RPMI7951 (cell line): ENCODE measurements at regions not wholly inside any gene's neighbourhood (a gene's known extent, or its start where the extent isn't known, plus 50 kb on each side); places are given as distances from the start of the nearest gene placed in this dataset.

Experiments used
- DNase-seq: peaks from one replicate; pipeline ENCODE4 v3.0.0-alpha.2; 2012; ENCODE audit warnings: low read depth

DNA sequence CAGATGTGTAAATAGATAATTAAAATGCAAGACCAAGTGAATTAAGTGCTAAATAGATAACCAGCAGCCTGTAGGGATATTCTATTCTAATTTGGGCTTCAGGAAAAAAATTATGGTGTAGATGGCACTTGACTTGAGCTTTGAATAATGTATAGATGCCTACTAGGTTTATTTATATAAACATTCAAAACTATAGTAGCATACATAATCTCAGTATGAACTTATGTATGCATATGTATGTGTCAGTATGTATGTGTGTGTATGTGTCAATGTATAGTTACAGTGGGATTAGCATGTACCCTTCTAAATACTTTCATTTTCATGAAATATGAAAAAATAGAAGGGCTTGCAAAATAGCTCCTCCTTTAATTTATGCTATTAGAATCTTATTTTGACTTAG is 207.3 kb upstream of the PPP1R3A start:
- DNase-seq, result no peak

DNA sequence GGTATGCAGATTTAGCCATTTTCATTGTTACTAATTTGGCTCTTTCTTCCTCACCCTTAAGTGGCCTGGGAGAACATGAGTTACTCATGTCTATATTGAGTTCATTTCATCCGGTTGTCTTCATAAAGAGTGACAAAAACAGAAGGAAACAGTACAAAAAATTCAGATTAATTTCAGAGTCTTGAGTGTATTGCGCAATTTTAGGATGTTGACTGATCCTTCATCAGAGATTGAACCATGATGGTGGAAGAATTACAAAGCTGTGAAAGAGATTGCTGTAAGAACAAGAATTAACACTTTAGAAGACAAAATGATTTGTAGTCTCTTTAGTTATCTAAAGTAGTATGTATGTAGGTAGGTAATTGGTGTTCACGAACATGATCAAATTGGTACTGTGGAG is 194.0 kb upstream of the PPP1R3A start:
- DNase-seq, result no peak

- no peak for DNase-seq
Observed at GRCh38 chr7:114110666-114111065, 191.9 kb upstream of the PPP1R3A start.

DNA sequence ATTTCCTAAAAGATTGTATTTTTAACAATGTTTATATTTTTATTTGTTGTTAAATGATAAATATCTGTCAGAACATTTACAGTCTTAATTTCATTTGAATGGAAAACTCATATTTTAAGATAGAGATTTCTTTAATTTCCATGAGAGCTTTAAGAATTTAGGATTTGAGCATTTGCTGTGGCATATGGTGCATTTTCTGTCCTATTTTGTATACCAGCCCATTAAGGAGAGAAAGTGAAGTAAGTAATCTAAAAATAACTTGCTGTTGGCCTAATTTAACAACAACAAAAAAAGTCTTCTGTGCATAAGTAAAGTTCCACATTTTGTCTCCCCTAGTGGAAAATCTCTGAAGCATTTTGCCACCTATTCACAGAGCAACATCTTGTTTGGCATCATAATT is 190.9 kb upstream of the PPP1R3A start:
- no peak for DNase-seq

- no peak for DNase-seq
Observed at GRCh38 chr7:114109304-114109703, 190.5 kb upstream of the PPP1R3A start.

GRCh38 chr7:114108510-114108909 is 189.7 kb upstream of the PPP1R3A start:
- DNase-seq, result no peak

GRCh38 chr7:114107522-114107921 is 188.7 kb upstream of the PPP1R3A start:
- no peak for DNase-seq

- no peak for DNase-seq
Observed at GRCh38 chr7:114104035-114104434, 185.2 kb upstream of the PPP1R3A start.

DNA sequence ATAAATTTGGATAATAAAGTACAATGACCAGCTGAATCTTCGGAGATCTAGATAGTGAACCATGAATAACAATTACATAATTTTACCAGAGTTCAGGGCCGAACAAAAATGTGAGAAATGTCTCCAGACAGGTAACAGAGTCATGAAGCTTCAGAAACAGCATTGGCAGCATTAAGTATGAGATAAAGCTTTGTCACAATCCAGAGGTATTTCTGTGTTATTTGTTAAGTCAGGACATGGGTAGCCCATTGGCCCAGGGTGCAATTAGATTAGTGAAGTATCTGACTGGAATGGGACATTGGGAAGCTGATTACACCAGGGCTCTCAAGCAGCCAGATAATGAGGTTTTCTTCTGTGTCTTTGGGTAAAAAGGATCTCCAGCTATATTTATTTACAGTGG is 184.2 kb upstream of the PPP1R3A start:
- no peak for DNase-seq

GRCh38 chr7:114102131-114102530 is 183.3 kb upstream of the PPP1R3A start:
- no peak for DNase-seq

- DNase-seq, result no peak
Observed at GRCh38 chr7:114100810-114101209, 182.0 kb upstream of the PPP1R3A start.

DNA sequence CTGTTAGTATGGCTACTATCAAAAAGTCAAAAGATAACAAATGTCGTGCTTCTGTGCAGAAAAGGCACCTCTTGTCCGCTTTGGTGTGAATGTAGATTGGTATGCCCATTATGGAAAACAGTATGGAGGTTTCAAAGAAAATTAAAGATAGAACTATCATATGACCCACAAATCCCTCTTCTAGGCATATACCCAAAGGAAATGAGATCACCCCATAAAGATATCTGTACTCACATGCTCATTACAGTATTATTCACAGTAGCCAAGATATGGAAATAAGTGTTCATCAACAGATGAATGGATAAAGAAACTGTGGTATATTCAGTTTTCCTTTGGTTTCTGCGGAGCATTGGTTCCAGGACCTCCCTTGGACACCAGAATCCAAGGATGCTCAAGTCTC is 180.5 kb upstream of the PPP1R3A start:
- DNase-seq, result no peak

GRCh38 chr7:114095885-114096284 is 177.1 kb upstream of the PPP1R3A start:
- no peak for DNase-seq

- no peak for DNase-seq
Observed at GRCh38 chr7:114088470-114088940, 169.7 kb upstream of the PPP1R3A start.

DNA sequence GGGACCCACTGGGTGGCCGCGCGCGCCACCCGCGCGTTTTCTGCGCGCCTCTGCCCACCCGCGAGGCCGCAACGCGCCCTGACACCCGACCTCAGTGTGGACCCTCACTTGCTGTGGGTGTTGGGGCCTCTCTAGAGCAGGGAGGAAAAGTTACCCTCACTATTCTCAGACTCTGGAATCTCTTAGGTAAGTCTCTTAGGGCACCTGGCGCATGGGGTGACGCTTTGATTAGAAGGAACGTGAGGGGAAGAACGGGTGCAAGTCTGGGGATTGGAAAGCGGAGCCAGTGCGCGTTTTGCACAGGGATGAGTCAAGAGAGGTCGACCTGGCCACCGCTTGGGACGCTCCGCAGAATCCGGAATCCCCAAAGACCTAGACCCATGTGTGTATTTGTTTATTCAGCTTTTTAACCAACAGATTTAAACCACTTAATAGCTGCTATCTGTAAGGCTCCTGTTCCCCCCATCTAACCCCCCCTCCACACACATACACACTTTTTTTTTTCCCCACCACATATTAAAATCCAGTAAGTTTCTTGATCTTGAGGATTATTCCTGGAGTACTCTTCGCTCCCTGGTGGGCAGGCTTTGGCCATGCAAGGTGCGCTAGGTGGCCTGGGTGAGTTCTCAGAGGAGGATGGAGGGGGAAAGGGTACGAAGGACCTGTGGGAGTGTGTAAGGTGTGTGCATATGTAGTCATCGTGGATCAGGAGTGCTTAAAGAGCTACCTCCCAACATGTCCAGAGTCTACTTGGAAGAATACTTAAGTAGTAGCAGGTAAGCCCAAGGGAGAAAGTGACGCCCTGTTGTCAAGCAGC is 169.1 kb upstream of the PPP1R3A start:
- DNase-seq, result no peak

DNA sequence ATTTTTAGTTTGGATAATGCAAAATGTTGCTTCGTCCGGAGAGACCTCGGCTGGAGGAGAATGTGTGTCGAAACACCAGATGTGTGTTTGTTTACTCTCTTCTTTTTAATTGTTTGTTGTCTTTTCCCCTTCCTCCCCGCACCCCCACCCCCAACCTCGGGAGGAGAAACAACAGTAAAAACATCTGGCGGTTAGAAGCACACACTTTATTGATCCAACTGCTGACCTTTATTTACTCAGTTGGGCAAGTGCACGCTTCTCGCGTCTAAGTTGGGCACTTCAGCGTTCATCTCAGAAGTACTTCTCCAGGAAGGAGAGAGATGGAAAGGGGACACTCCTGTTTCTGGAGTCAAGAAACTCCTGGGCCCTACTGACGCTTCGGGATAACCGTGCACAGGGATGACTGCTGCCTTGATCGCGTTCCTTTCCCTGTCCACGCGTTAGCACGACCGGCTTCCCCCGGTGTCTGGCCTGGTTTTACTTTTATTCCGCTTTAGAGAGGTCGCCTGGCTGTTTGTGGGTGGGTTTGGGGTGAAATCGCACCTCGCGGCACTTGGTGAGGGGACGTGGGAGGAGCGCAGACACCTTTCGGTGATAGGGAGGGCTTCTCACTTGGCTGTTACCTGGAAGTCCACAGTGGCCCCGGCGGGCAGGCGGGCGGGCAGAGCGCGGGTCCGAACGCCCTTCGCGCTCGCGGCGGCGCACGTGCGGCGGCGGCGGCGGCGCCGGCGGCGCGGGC is 168.3 kb upstream of the PPP1R3A start:
- DNase-seq, result no peak

GRCh38 chr7:114086537-114086913 is 167.7 kb upstream of the PPP1R3A start:
- DNase-seq, result no peak

DNA sequence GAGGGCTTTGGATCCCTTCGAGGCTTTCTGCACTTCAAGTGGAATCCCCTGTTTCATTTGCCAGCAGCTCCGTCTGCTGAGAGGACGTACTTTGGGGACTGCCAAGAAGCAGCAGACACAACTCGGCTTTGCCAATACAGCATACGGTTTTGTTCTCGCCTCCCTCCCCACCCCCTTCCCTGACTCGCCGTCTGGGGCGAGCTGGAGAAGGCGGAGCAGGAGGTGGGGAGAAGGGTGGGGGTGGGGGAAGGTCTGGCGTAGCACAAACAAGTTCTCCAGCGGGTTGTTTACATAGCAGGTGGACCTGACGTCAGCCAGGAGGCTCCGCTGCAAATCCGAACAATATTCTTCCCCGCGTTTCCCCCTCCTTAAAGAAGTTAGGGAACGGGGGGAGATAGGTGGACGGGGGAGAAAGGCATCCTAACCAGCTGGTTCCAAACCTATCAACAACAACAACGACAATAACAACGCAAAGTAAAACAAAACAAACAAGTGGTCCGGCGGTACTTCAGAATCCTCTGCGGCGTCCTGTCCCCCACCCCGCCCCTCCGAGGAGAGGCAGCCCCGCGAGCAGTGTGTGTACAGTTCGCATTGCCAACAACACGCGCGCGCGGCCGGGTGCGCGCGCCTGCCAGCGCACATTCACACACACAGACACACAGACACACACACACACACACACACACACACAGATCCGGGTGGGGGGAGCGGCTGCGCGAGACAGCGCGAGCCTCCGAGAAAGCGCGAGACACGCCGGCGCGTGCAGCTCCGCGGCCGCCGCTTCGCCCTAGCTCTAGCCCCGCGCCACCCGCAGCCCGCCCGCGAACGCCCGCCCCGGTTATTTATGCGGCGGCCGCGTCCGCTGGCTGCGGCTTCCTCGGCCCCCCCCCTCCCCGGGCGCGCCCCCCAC is 167.0 kb upstream of the PPP1R3A start:
- DNase-seq, result peak; percentile 16

- no peak for DNase-seq
Observed at GRCh38 chr7:114085313-114085591, 166.4 kb upstream of the PPP1R3A start.

- no peak for DNase-seq
Observed at GRCh38 chr7:114084472-114085312, 165.9 kb upstream of the PPP1R3A start.

DNA sequence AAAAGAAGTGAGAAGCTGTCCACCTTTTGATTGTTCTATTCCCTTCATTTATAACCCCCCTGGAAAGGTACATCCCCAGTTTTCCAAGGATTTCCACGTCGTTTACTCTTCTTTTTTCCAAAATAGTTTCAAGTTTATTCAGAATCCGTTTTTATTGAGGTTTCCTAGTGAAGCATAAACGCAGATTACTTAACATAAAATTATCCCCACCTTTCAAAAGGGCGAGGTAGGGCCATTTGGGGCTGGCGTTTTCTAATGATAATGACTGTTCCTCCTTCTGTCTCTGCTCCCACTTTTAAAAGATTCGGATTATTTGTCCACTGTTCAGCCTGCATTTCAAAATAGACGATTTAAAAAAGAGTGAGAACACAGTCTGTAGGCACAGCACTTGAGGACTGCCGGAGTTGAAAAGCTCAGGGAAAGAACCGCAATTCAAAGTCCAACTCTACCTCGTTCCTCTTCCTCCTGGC is 165.2 kb upstream of the PPP1R3A start:
- no peak for DNase-seq
